Endothelial cell of umbilical vein (primary cell): ENCODE measurements at regions not wholly inside any gene's neighbourhood (a gene's known extent, or its start where the extent isn't known, plus 50 kb on each side); places are given as distances from the start of the nearest gene placed in this dataset.

ENCODE experiments used
- BruUV-seq: library from RNA; stranded (reverse); fragments of 400-500 nt; replicated peaks from 2 replicates; lab custom pipeline; 2021; lab: Mats Ljungman, UMichigan
- CTCF ChIA-PET: fragments of 300-600, 350-600 bp; sonication (Branson Sonifier 250); formaldehyde crosslinking; loops from one replicate; lab custom pipeline; 2021; ENCODE audit warnings: antibody characterized with exemption, inconsistent platforms; lab: Charles Lee
- POLR2A ChIA-PET: fragments of 300-600, 350-600 bp; sonication (Branson Sonifier 250); formaldehyde crosslinking; loops from one replicate; lab custom pipeline; 2021; ENCODE audit warnings: antibody characterized with exemption, inconsistent platforms; lab: Charles Lee
- DNase-seq: peaks from one replicate; pipeline ENCODE4 v3.0.0-alpha.2; 2011; ENCODE audit warnings: low read depth, low spot score
- FAIRE-seq: peaks from 2 replicates; lab custom pipeline; 2011; peaks lifted over from hg19 to GRCh38; lab: Jason Lieb, UNC
- H2AFZ ChIP-seq: 2 replicates; pipeline ENCODE4 v1.6.0; 2012; ENCODE audit warnings: low read depth, low read length, control low read depth, inconsistent platforms
- H3K27ac ChIP-seq: 2 replicates; pipeline ENCODE4 v1.5.1; 2011; ENCODE audit warnings: low read depth, mild to moderate bottlenecking, control low read depth, low read length, moderate library complexity; ENCODE audit not compliant: insufficient read depth
- H3K27me3 ChIP-seq, 2 experiments: 2 replicates each; pipeline versions ENCODE4 v1.6.0 to v1.6.1; 2011; ENCODE audit warnings: low read length in 2 of 2, mixed read lengths in 1 of 2; ENCODE audit not compliant: control insufficient read depth in 2 of 2, insufficient read depth in 2 of 2
- H3K36me3 ChIP-seq, 2 experiments: 2 replicates in 1 of 2; 3 replicates in 1 of 2; pipeline ENCODE4 v1.5.1; 2011; ENCODE audit warnings: low read length in 2 of 2, mild to moderate bottlenecking in 1 of 2, moderate library complexity in 1 of 2; ENCODE audit not compliant: control insufficient read depth in 2 of 2, insufficient read depth in 2 of 2; ENCODE audit errors: extremely low read depth in 1 of 2
- H3K4me1 ChIP-seq: 3 replicates; pipeline ENCODE4 v1.5.1; 2011; ENCODE audit warnings: mild to moderate bottlenecking, low read length; ENCODE audit not compliant: control insufficient read depth, insufficient read depth; ENCODE audit errors: extremely low read depth
- H3K4me2 ChIP-seq: 2 replicates; pipeline ENCODE4 v1.6.1; 2011; ENCODE audit warnings: low read length, control low read depth, mixed read lengths; ENCODE audit not compliant: insufficient read depth
- H3K4me3 ChIP-seq, 3 experiments: fragments of 200-600 bp in 1 of 3; sonication (generic), shearing (Covaris generic) in 1 of 3; replicated peaks in 1 of 3; 2 replicates each; pipeline ENCODE4 v1.5.1; 2011 to 2016; ENCODE audit warnings: control low read depth in 3 of 3, low read length in 3 of 3, mild to moderate bottlenecking in 2 of 3, inconsistent platforms in 1 of 3, low read depth in 1 of 3, moderate library complexity in 1 of 3; ENCODE audit not compliant: insufficient read depth in 1 of 3
- H3K79me2 ChIP-seq: 2 replicates; pipeline ENCODE4 v1.6.0; 2012; ENCODE audit warnings: low read length, inconsistent platforms; ENCODE audit not compliant: control insufficient read depth, insufficient read depth
- H3K9ac ChIP-seq: replicated peaks from 2 replicates; pipeline ENCODE3; 2011; ENCODE audit warnings: low read length, control low read depth; ENCODE audit not compliant: insufficient read depth; ENCODE audit errors: extremely low read depth
- H3K9me1 ChIP-seq: replicated peaks from 3 replicates; pipeline ENCODE4 v1.6.0; 2011; ENCODE audit warnings: mild to moderate bottlenecking, low read length; ENCODE audit not compliant: control insufficient read depth, insufficient read depth; ENCODE audit errors: extremely low read depth
- H3K9me3 ChIP-seq: replicated peaks from 2 replicates; pipeline ENCODE4 v1.5.1; 2012; ENCODE audit warnings: low read length, inconsistent platforms; ENCODE audit not compliant: control insufficient read depth, insufficient read depth
- H4K20me1 ChIP-seq: replicated peaks from 2 replicates; pipeline ENCODE3; 2011; ENCODE audit warnings: mild to moderate bottlenecking, low read length; ENCODE audit not compliant: control insufficient read depth, insufficient read depth; ENCODE audit errors: extremely low read depth
- EZH2 ChIP-seq: IDR thresholded peaks from 2 replicates; pipeline ENCODE4 v1.6.1; 2012; ENCODE audit warnings: borderline replicate concordance, low read depth, mild to moderate bottlenecking, moderate library complexity, low read length, inconsistent platforms; ENCODE audit not compliant: severe bottlenecking
- FOS ChIP-seq: IDR thresholded peaks from 2 replicates; pipeline ENCODE4 v1.6.1; 2011; ENCODE audit warnings: mild to moderate bottlenecking, low read length, moderate library complexity, borderline replicate concordance; ENCODE audit not compliant: insufficient read depth
- GATA2 ChIP-seq: IDR thresholded peaks from 2 replicates; pipeline ENCODE4 v1.7.0; 2011; ENCODE audit warnings: low read depth, mild to moderate bottlenecking, moderate library complexity, mixed read lengths, low read length; ENCODE audit not compliant: insufficient read length, insufficient read depth
- JUN ChIP-seq: IDR thresholded peaks from 2 replicates; pipeline ENCODE4 v1.6.1; 2011; ENCODE audit warnings: borderline replicate concordance, low read depth; ENCODE audit not compliant: insufficient read length, insufficient read depth
- MYC ChIP-seq: IDR thresholded peaks from one replicate; pipeline ENCODE4 v1.6.1; 2011; ENCODE audit warnings: mild to moderate bottlenecking, low read depth, low read length
- POLR2A ChIP-seq: IDR thresholded peaks from 2 replicates; pipeline ENCODE4 v1.6.1; 2012; ENCODE audit warnings: low read depth, mild to moderate bottlenecking, control low read depth, low read length
- POLR2AphosphoS5 ChIP-seq: IDR thresholded peaks from 2 replicates; pipeline ENCODE4 v1.6.1; 2012; ENCODE audit warnings: low read depth, mild to moderate bottlenecking, control low read depth, low read length, moderate library complexity; ENCODE audit not compliant: insufficient read depth
- dilution Hi-C: fragments of 300-500 bp; cut with MboI; formaldehyde crosslinking; loops from one replicate; pipeline ENCODE4 v1.15.0; 2019; ENCODE audit warnings: low sequenced_read_pairs; ENCODE audit not compliant: extremely low pct_ligation_motif_present
- intact Hi-C: fragments of 100-400 bp; cut with micrococcal nuclease; formaldehyde crosslinking; loops from one replicate; pipeline ENCODE4 v1.10.0; 2022
- TF ChIP-seq, protein P1 (sequence below), 2 donors: IDR thresholded peaks; 1 replicate in 1 of 2; 2 replicates in 1 of 2; pipeline ENCODE4 v1.5.1; 2011; ENCODE audit warnings: low read length in 2 of 2, mild to moderate bottlenecking in 2 of 2, moderate library complexity in 2 of 2, control low read depth in 1 of 2, inconsistent platforms in 1 of 2, low read depth in 1 of 2; ENCODE audit not compliant: insufficient read depth in 1 of 2; ENCODE audit errors: extremely low read depth in 1 of 2
- TF ChIP-seq, protein P2 (sequence below): IDR thresholded peaks from 2 replicates; pipeline ENCODE4 v1.6.1; 2011; ENCODE audit not compliant: insufficient read depth, insufficient read length

DNA sequence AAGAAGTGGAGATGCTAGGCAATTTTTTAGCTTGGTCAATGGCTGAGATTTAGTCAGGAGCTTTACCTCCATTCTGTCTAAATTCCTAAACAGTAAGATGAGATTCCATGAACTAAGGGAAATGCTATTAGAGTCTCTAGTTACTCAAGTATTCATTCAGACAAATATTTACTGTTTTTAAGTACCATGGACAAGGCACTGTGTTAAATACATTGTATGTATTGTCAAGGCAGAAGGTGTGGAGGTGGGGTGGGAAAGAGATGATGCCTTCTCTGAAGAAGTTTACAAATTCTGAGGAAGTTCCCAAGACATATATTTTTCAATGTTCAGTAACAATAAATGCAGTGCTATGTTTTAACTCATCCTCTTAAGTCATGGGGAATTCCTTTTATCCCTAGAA lies 459.9 kb upstream of the NMUR2 start:
- TF ChIP-seq GATA2, result no peak
- no peak for TF ChIP-seq MYC
- TF ChIP-seq, protein P1, sequence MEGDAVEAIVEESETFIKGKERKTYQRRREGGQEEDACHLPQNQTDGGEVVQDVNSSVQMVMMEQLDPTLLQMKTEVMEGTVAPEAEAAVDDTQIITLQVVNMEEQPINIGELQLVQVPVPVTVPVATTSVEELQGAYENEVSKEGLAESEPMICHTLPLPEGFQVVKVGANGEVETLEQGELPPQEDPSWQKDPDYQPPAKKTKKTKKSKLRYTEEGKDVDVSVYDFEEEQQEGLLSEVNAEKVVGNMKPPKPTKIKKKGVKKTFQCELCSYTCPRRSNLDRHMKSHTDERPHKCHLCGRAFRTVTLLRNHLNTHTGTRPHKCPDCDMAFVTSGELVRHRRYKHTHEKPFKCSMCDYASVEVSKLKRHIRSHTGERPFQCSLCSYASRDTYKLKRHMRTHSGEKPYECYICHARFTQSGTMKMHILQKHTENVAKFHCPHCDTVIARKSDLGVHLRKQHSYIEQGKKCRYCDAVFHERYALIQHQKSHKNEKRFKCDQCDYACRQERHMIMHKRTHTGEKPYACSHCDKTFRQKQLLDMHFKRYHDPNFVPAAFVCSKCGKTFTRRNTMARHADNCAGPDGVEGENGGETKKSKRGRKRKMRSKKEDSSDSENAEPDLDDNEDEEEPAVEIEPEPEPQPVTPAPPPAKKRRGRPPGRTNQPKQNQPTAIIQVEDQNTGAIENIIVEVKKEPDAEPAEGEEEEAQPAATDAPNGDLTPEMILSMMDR (IDR thresholded peaks at IDR 0.05; ENCODE audit: extremely low read depth in 1 of 2, insufficient read depth in 1 of 2, low read depth in 1 of 2, low read length in 2 of 2), result no peak
- TF ChIP-seq POLR2A, result no peak
- TF ChIP-seq POLR2AphosphoS5, result no peak
- TF ChIP-seq JUN, result no peak
- TF ChIP-seq, protein P2, sequence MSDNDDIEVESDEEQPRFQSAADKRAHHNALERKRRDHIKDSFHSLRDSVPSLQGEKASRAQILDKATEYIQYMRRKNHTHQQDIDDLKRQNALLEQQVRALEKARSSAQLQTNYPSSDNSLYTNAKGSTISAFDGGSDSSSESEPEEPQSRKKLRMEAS, result no peak
- TF ChIP-seq EZH2, result no peak
- no peak for TF ChIP-seq FOS

More for the DNA sequence above, 459.9 kb upstream of the NMUR2 start:
- Histone ChIP-seq H3K79me2 (no peaks in the 10 kb centered on the region), H3K36me3 (no peaks in the 10 kb centered on the region), H3K27me3 (no peaks in the 10 kb centered on the region), H3K4me2 (no peak overlapping the region), H2AFZ (no peak overlapping the region), H3K9me1 (no peaks in the 10 kb centered on the region), H3K27ac (no peak overlapping the region), H3K4me1 (no peaks in the 10 kb centered on the region), H3K9ac (no peak overlapping the region), H3K9me3 (no peaks in the 10 kb centered on the region), H3K4me3 (no peak overlapping the region), H4K20me1 (no peaks in the 10 kb centered on the region)
- DNase-seq (no peak), FAIRE-seq (no peak)
- BruUV-seq, result no TSS peak
- POLR2A ChIA-PET, result no interaction called here
- CTCF ChIA-PET, result no interaction called here
- dilution Hi-C loops, result no loop called here
- intact Hi-C loops, result no loop called here
